IMR-90 (cell line): ENCODE measurements at regions not wholly inside any gene's neighbourhood (a gene's known extent, or its start where the extent isn't known, plus 50 kb on each side); places are given as distances from the start of the nearest gene placed in this dataset.

Experiments
- ATAC-seq: fragments of 200-7000 bp; cut with Tn5 transposase; 2 replicates; pipeline ENCODE4 v1.9.1; 2020; ENCODE audit warnings: low read depth, mild to moderate bottlenecking, moderate library complexity
- BruUV-seq: library from RNA; stranded (reverse); fragments of 400-500 nt; replicated peaks from 2 replicates; lab custom pipeline; 2021; lab: Mats Ljungman, UMichigan
- CTCF ChIA-PET: fragments of 300-600 bp; formaldehyde crosslinking; extraction: SDS; loops from one replicate; lab custom pipeline; 2021; ENCODE audit warnings: antibody characterized with exemption; lab: Yijun Ruan, JAX
- POLR2A ChIA-PET: fragments of 300-600 bp; sonication (Branson Sonifier 250); formaldehyde crosslinking; loops from one replicate; lab custom pipeline; 2022; ENCODE audit warnings: antibody characterized with exemption; ENCODE audit not compliant: unreplicated experiment; lab: Charles Lee
- DNase-seq: peaks from one replicate; pipeline ENCODE4 v3.0.0; 2013
- H2AFZ ChIP-seq: replicated peaks from 2 replicates; pipeline ENCODE3; 2013; ENCODE audit warnings: low read length, mild to moderate bottlenecking; ENCODE audit not compliant: poor library complexity
- H2AK5ac ChIP-seq: 2 replicates; pipeline ENCODE4 v1.6.1; 2013; ENCODE audit warnings: low read depth, low read length, inconsistent platforms
- H2AK9ac ChIP-seq: replicated peaks from 2 replicates; pipeline ENCODE3; 2013; ENCODE audit warnings: mild to moderate bottlenecking, low read depth, low read length, moderate library complexity; ENCODE audit not compliant: poor library complexity
- H2BK120ac ChIP-seq: 2 replicates; pipeline ENCODE4 v1.6.1; 2013; ENCODE audit warnings: low read depth, low read length, inconsistent platforms
- H2BK15ac ChIP-seq: 3 replicates; pipeline ENCODE4 v1.6.1; 2013; ENCODE audit warnings: low read depth, low read length, inconsistent platforms
- H2BK20ac ChIP-seq: 2 replicates; pipeline ENCODE4 v1.6.1; 2013; ENCODE audit warnings: low read depth, mild to moderate bottlenecking, inconsistent platforms, low read length, moderate library complexity
- H2BK5ac ChIP-seq: 2 replicates; pipeline ENCODE4 v1.6.1; 2013; ENCODE audit warnings: mild to moderate bottlenecking, low read depth, low read length, inconsistent platforms; ENCODE audit not compliant: poor library complexity, severe bottlenecking
- H3K14ac ChIP-seq: replicated peaks from 2 replicates; pipeline ENCODE4 v1.6.1; 2013; ENCODE audit warnings: low read depth, low read length, inconsistent platforms
- H3K18ac ChIP-seq: 2 replicates; pipeline ENCODE4 v1.6.1; 2013; ENCODE audit warnings: low read depth, low read length, control low read depth
- H3K23ac ChIP-seq: 2 replicates; pipeline ENCODE4 v1.6.1; 2013; ENCODE audit warnings: low read depth, low read length, inconsistent platforms
- H3K27ac ChIP-seq: 2 replicates; pipeline ENCODE4 v1.5.1; 2013; ENCODE audit warnings: mild to moderate bottlenecking, control low read depth, low read length; ENCODE audit not compliant: insufficient read depth
- H3K27me3 ChIP-seq: 2 replicates; pipeline ENCODE4 v1.6.1; 2013; ENCODE audit warnings: low read length; ENCODE audit not compliant: control insufficient read depth, insufficient read depth
- H3K36me3 ChIP-seq: 2 replicates; pipeline ENCODE4 v1.6.1; 2013; ENCODE audit warnings: low read length, mixed read lengths; ENCODE audit not compliant: control insufficient read depth, insufficient read depth
- H3K4ac ChIP-seq: 2 replicates; pipeline ENCODE4 v1.6.1; 2013; ENCODE audit warnings: low read depth, low read length, inconsistent platforms
- H3K4me1 ChIP-seq: 2 replicates; pipeline ENCODE4 v1.6.1; 2013; ENCODE audit warnings: low read length, mixed read lengths; ENCODE audit not compliant: control insufficient read depth, insufficient read depth
- H3K4me2 ChIP-seq: 2 replicates; pipeline ENCODE4 v1.6.1; 2013; ENCODE audit warnings: low read depth, mild to moderate bottlenecking, control low read depth, low read length, moderate library complexity
- H3K4me3 ChIP-seq: 2 replicates; pipeline ENCODE4 v1.5.1; 2013; ENCODE audit warnings: low read depth, mild to moderate bottlenecking, control low read depth, low read length, moderate library complexity; ENCODE audit not compliant: insufficient read depth
- H3K56ac ChIP-seq: 2 replicates; pipeline ENCODE4 v1.6.1; 2013; ENCODE audit warnings: low read length, inconsistent platforms; ENCODE audit not compliant: insufficient read depth; ENCODE audit errors: extremely low read depth
- H3K79me1 ChIP-seq, 2 experiments: 2 replicates each; pipeline ENCODE4 v1.6.1; 2013; ENCODE audit warnings: low read length in 2 of 2, inconsistent platforms in 1 of 2, low read depth in 1 of 2
- H3K9ac ChIP-seq: 2 replicates; pipeline ENCODE4 v1.6.1; 2013; ENCODE audit warnings: low read depth, low read length, control low read depth
- H3K9me1 ChIP-seq: 2 replicates; pipeline ENCODE4 v1.6.1; 2013; ENCODE audit warnings: low read length, inconsistent platforms; ENCODE audit not compliant: insufficient read depth
- H3K9me3 ChIP-seq: 2 replicates; pipeline ENCODE4 v1.6.1; 2013; ENCODE audit warnings: low read length; ENCODE audit not compliant: control insufficient read depth, insufficient read depth
- H4K20me1 ChIP-seq: 2 replicates; pipeline ENCODE4 v1.6.1; 2013; ENCODE audit warnings: low read length, inconsistent platforms; ENCODE audit not compliant: insufficient read depth
- H4K5ac ChIP-seq: 2 replicates; pipeline ENCODE4 v1.6.1; 2013; ENCODE audit warnings: mild to moderate bottlenecking, low read depth, low read length, control low read depth
- H4K8ac ChIP-seq, 2 experiments: 2 replicates each; pipeline ENCODE4 v1.6.1; 2013; ENCODE audit warnings: low read depth in 2 of 2, low read length in 2 of 2, control low read depth in 1 of 2, inconsistent platforms in 1 of 2
- H4K91ac ChIP-seq: 2 replicates; pipeline ENCODE4 v1.6.1; 2013; ENCODE audit warnings: low read depth, low read length, inconsistent platforms; ENCODE audit not compliant: insufficient read depth
- CEBPB ChIP-seq: IDR thresholded peaks from 2 replicates; pipeline ENCODE4 v1.6.1; 2012; ENCODE audit warnings: low read depth, low read length, improper control_type of control experiment
- CHD1 ChIP-seq: IDR thresholded peaks from 2 replicates; pipeline ENCODE4 v1.6.1; 2012; ENCODE audit warnings: low read depth, low read length, improper control_type of control experiment
- MAFK ChIP-seq: IDR thresholded peaks from 2 replicates; pipeline ENCODE4 v1.6.1; 2012; ENCODE audit warnings: low read depth, low read length, improper control_type of control experiment
- WGBS, 2 experiments: methylation state at CpG; one replicate each; pipeline versions ENCODE4 v1.1.5 to v1.1.7; 2013; ENCODE audit warnings: missing lambda C conversion rate in 2 of 2; ENCODE audit not compliant: insufficient read length in 1 of 2; ENCODE audit errors: extremely low coverage in 2 of 2; 5-methylcytosine and 5-hydroxymethylcytosine counted together
- dilution Hi-C: fragments of 300-500 bp; cut with HindIII; formaldehyde crosslinking; loops from one replicate; pipeline ENCODE4 v1.14.3; 2018; ENCODE audit warnings: low sequenced_read_pairs; ENCODE audit not compliant: unreplicated experiment
- in situ Hi-C: fragments of 300-500 bp; cut with MboI; formaldehyde crosslinking; loops from 3 replicates; pipeline ENCODE4 v1.14.3; 2019; ENCODE audit warnings: low sequenced_read_pairs, inconsistent platforms, mixed read lengths
- intact Hi-C: fragments of 100-400 bp; cut with micrococcal nuclease; formaldehyde crosslinking; loops from 2 replicates; pipeline ENCODE4 v1.10.0; 2022

GRCh38 chr16:55981557-55981956, 106.4 kb upstream of the CES5A start:
- Histone ChIP-seq H3K4me1 (no peaks in the 10 kb centered on the region), H3K4ac (no peak overlapping the region), H3K9me1 (no peaks in the 10 kb centered on the region), H3K9ac (no peak overlapping the region), H3K36me3 (no peaks in the 10 kb centered on the region), H4K8ac (no peak overlapping the region), H3K27me3 (no peaks in the 10 kb centered on the region), H3K4me2 (no peak overlapping the region), H3K18ac (no peak overlapping the region), H3K56ac (no peak overlapping the region), H2AK9ac (no peak overlapping the region), H2AFZ (no peak overlapping the region), H3K79me1 (no peaks in the 10 kb centered on the region), H3K27ac (no peak overlapping the region), H2BK20ac (no peak overlapping the region), H2BK5ac (no peak overlapping the region), H3K9me3 (no peaks in the 10 kb centered on the region), H4K20me1 (no peaks in the 10 kb centered on the region), H4K91ac (no peak overlapping the region), H2BK120ac (no peak overlapping the region), H4K5ac (no peak overlapping the region), H3K23ac (no peak overlapping the region), H2AK5ac (no peak overlapping the region), H3K4me3 (no peak overlapping the region), H3K14ac (no peak overlapping the region), H2BK15ac (no peak overlapping the region)
- WGBS, 2 experiments = no CpG with 5 or more reads among the region's 2 CpGs
- DNase-seq (no peak), ATAC-seq (no peak)
- dilution Hi-C loops = no loop called here
- ChIA-PET CTCF (no interaction called here), POLR2A (no interaction called here)
- in situ Hi-C loops = no loop called here
- intact Hi-C loops = no loop called here
- no peak for TF ChIP-seq CHD1
- TF ChIP-seq CEBPB = peak; percentile 69
- TF ChIP-seq MAFK = no peak
- no TSS peak for BruUV-seq
